Lung (tissue), 11 donors: ENCODE measurements at regions not wholly inside any gene's neighbourhood (a gene's known extent, or its start where the extent isn't known, plus 50 kb on each side); places are given as distances from the start of the nearest gene placed in this dataset.

ENCODE experiments used
- ATAC-seq: fragments of 200-7000 bp; cut with Tn5 transposase; one replicate; pipeline ENCODE4 v1.9.1; 2020; ENCODE audit warnings: moderate number of reproducible peaks; ENCODE audit not compliant: insufficient read depth, low FRiP score
- DNase-seq, 3 donors: peaks; one replicate each; pipeline ENCODE4 v3.0.0-alpha.2; 2013 to 2017
- H3K27ac ChIP-seq, 2 donors: one replicate each; pipeline ENCODE4 v1.5.1; 2013; ENCODE audit warnings: mild to moderate bottlenecking in 2 of 2, moderate library complexity in 2 of 2, control low read depth in 1 of 2, inconsistent platforms in 1 of 2, low read depth in 1 of 2, low read length in 1 of 2
- H3K27me3 ChIP-seq, 3 donors: one replicate each; pipeline ENCODE4 v1.5.1; 2013; ENCODE audit warnings: low read length in 2 of 3; ENCODE audit not compliant: control insufficient read depth in 3 of 3, insufficient read depth in 3 of 3
- H3K36me3 ChIP-seq, 4 donors: one replicate each; pipeline ENCODE4 v1.5.1; 2013; ENCODE audit warnings: low read length in 4 of 4, mild to moderate bottlenecking in 1 of 4, moderate library complexity in 1 of 4; ENCODE audit not compliant: control insufficient read depth in 4 of 4, insufficient read depth in 4 of 4
- H3K4me1 ChIP-seq, 5 donors: one replicate each; pipeline ENCODE4 v1.5.1; 2013; ENCODE audit warnings: low read length in 5 of 5, mild to moderate bottlenecking in 2 of 5, moderate library complexity in 1 of 5; ENCODE audit not compliant: control insufficient read depth in 5 of 5, insufficient read depth in 5 of 5
- H3K4me3 ChIP-seq: one replicate; pipeline ENCODE4 v1.5.1; 2013; ENCODE audit warnings: mild to moderate bottlenecking, control low read depth, moderate library complexity
- H3K9ac ChIP-seq, 2 donors: one replicate each; pipeline ENCODE4 v1.5.1; 2013; ENCODE audit warnings: low read length in 2 of 2, control low read depth in 1 of 2; ENCODE audit not compliant: insufficient read depth in 1 of 2
- H3K9me3 ChIP-seq, 4 donors: one replicate each; pipeline ENCODE4 v1.5.1; 2013; ENCODE audit warnings: low read length in 3 of 4, mild to moderate bottlenecking in 1 of 4, moderate library complexity in 1 of 4; ENCODE audit not compliant: control insufficient read depth in 4 of 4, insufficient read depth in 3 of 4
- WGBS, 2 donors: extraction: QIAGEN DNeasy Blood & Tissue Kit; methylation state at CpG; one replicate each; pipeline ENCODE4 v1.1.7; 2013; 5-methylcytosine and 5-hydroxymethylcytosine counted together
- TF ChIP-seq, protein P1 (sequence below): IDR thresholded peaks from 2 replicates; pipeline ENCODE4 v1.5.1; 2012; ENCODE audit warnings: mild to moderate bottlenecking; ENCODE audit errors: control extremely low read depth, extremely low read depth
- donor health status: control.
- donor health status: control.
- donor health status: Bipolar disorder and iron deficiency.
- donor health status: healthy.
- donor health status: DM: yes; HTN: yes; CAD: no.

DNA sequence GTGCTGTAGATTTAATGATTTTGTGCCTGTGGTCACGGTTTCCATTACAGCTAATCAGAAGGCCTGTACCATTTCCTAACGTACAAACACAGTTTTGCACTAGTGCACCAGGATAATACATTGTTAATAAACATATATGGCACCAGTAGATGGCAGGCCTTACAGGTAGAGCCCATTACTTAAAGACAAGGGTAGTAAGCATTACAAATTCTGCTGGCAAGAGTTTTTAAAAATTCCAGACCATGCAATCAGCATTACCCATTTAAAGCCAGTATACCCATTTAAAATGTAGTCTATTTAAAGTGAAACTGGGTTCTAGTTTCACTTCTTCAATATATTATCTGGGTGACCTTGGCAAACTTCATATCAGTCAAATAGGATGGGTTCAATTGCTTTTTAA, 224.2 kb downstream of the NUP35 start:
- Histone ChIP-seq H3K27ac (no peak overlapping the region), H3K36me3 (no peaks in the 10 kb centered on the region), H3K9ac (no peak overlapping the region), H3K4me1 (peaks cover 0 to 3% (median 0%) of the 10 kb centered on the region in 5 donors), H3K4me3 (no peak overlapping the region), H3K27me3 (no peaks in the 10 kb centered on the region), H3K9me3 (peaks cover 0 to 2% (median 0%) of the 10 kb centered on the region in 4 donors)
- ATAC-seq = no peak
- no peak for DNase-seq
- WGBS, 2 donors = 85 to 89% methylated on average over 2 of the region's 2 CpGs
- TF ChIP-seq, protein P1, sequence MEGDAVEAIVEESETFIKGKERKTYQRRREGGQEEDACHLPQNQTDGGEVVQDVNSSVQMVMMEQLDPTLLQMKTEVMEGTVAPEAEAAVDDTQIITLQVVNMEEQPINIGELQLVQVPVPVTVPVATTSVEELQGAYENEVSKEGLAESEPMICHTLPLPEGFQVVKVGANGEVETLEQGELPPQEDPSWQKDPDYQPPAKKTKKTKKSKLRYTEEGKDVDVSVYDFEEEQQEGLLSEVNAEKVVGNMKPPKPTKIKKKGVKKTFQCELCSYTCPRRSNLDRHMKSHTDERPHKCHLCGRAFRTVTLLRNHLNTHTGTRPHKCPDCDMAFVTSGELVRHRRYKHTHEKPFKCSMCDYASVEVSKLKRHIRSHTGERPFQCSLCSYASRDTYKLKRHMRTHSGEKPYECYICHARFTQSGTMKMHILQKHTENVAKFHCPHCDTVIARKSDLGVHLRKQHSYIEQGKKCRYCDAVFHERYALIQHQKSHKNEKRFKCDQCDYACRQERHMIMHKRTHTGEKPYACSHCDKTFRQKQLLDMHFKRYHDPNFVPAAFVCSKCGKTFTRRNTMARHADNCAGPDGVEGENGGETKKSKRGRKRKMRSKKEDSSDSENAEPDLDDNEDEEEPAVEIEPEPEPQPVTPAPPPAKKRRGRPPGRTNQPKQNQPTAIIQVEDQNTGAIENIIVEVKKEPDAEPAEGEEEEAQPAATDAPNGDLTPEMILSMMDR = no peak

DNA sequence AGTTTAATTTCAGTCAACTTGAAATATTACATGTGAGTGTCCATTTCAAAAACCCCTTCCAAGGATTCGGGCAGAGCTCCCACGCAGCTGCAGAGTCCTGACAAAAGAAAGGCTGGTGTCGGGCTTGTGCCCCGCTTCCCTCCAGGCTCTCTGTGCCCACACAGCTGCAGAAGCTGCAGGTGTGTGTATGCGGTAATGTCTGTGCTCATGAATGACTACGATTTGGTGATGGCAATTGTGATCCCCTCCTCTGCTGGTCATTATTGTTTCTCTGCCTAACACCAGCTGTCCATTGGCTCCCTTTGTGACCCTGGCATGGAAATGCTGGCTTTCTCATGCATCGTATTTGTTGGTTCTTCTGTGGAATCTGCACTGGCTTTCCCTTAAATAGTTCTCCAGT, 224.8 kb downstream of the NUP35 start:
- peak in 1 of 3 donors; percentile 6 for DNase-seq
- Histone ChIP-seq H3K36me3 (no peaks in the 10 kb centered on the region), H3K27me3 (no peaks in the 10 kb centered on the region), H3K27ac (no peak overlapping the region), H3K9ac (no peak overlapping the region), H3K4me1 (peaks cover 0 to 3% (median 0%) of the 10 kb centered on the region in 5 donors), H3K4me3 (no peak overlapping the region), H3K9me3 (peaks cover 0 to 2% (median 0%) of the 10 kb centered on the region in 4 donors)
- no peak for ATAC-seq
- WGBS, 2 donors = 83 to 84% methylated on average over 7 of the region's 7 CpGs
- TF ChIP-seq, protein P1 = no peak

DNA sequence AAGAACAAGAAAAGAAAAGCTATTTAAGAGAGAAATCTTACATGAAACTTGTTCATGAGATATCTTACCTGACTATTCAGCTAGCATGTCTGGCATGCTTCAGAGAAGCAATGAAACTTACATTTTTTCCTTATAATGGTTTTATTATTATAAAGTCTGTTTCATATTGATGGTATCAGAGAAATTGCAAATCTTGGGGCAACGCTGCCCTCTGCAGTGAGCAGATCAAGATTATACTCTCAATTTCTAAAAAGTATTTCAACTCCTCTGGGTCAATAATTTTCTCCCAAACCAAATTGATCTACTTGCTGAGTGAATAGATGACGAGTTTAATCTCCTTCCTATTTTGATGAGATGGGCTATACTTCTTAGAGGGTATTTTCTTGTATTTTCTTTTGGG, 235.6 kb downstream of the NUP35 start:
- no peak overlapping the region for H3K27ac ChIP-seq
- no peak overlapping the region for H3K4me3 ChIP-seq
- no peaks in the 10 kb centered on the region for H3K9me3 ChIP-seq
- ATAC-seq (no peak), DNase-seq (peak in 2 of 3 donors; percentile 1 to 10)
- no peak overlapping the region for H3K9ac ChIP-seq
- no peaks in the 10 kb centered on the region for H3K4me1 ChIP-seq
- WGBS, 2 donors = 87 to 88% methylated on average over 2 of the region's 2 CpGs
- H3K27me3 ChIP-seq = no peaks in the 10 kb centered on the region
- H3K36me3 ChIP-seq = no peaks in the 10 kb centered on the region
- TF ChIP-seq, protein P1 = no peak

DNA sequence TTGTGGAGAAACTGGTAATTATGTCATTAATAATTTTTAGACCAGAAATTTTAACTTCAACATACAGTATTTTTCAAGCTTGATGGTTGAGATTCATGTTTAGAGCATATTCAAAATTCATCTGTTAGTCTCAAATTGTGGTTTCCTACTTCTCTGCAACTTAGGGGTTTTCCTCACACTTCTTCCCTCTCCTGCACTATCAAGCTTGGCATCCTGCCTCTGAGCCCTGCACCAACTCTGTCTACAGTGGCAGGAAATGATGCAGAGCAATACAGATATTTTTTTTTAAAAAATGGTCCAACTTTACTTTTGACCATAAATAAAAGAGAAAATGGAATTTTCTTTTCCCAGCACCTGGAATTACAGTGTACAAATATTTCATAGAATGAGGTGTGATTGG, 247.3 kb downstream of the NUP35 start:
- TF ChIP-seq, protein P1 = no peak
- Histone ChIP-seq H3K27me3 (no peaks in the 10 kb centered on the region), H3K9ac (no peak overlapping the region), H3K27ac (no peak overlapping the region), H3K36me3 (no peaks in the 10 kb centered on the region), H3K4me1 (peaks cover 0 to 4% (median 0%) of the 10 kb centered on the region in 5 donors), H3K4me3 (no peak overlapping the region), H3K9me3 (no peaks in the 10 kb centered on the region)
- DNase-seq (peak in 1 of 3 donors; percentile 7), ATAC-seq (no peak)
